ENCODE measurements at regions not wholly inside any gene's neighbourhood (a gene's known extent, or its start where the extent isn't known, plus 50 kb on each side); places are given as distances from the start of the nearest gene placed in this dataset.

DNA sequence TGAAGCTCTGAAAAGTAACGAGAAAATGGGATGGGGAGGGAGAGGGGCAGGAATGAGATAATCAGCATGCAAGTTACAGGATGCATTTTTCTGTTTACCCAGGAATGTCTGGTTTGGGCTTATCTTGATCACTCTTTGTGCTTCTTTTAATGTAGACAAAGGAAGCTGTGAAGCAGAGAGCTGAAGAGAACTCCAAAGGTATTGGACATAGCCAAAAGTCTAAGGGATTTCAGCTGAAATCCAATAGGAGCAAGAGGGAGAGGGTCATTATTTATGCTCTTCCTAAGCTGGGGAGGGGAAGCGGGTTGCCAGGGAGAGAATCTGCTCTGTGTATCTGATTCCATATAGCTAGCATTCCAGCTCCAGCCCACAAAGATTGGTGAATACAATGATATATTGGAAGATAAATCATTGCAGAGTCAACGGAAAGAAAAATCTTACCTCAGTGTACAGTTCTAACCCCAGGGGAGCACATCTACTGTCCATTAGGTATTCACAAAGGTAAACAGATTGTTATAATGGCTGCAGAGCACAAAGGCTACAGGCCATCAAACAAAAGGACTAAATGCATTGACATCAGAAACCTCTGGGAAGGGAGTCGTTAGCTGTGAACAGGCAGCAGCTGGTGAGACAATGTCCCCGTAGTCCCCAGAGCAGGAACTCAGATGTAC lies 61.0 kb upstream of the PELI2 start:
- 86 to 92% methylated on average over 5 of the region's 5 CpGs for WGBS, 2 donors
- Histone ChIP-seq H3K9ac (ENCODE audit: insufficient read depth in 1 of 2, low read length in 2 of 2) (no peak overlapping the region), H3K9me3 (ENCODE audit: control insufficient read depth in 4 of 4, insufficient read depth in 3 of 4, low read length in 3 of 4) (no peaks in the 10 kb centered on the region), H3K4me1 (ENCODE audit: control insufficient read depth in 5 of 5, insufficient read depth in 5 of 5, low read length in 5 of 5) (peaks cover 0 to 4% (median 0%) of the 10 kb centered on the region in 5 donors), H3K27ac (ENCODE audit: low read depth in 1 of 2, low read length in 1 of 2) (no peak overlapping the region), H3K36me3 (ENCODE audit: control insufficient read depth in 4 of 4, insufficient read depth in 4 of 4, low read length in 4 of 4) (no peaks in the 10 kb centered on the region), H3K4me3 (no peak overlapping the region), H3K27me3 (ENCODE audit: control insufficient read depth in 3 of 3, insufficient read depth in 3 of 3, low read length in 2 of 3) (no peaks in the 10 kb centered on the region)
- ATAC-seq (ENCODE audit: insufficient read depth, low FRiP score) (no peak), DNase-seq (no peak)
- TF ChIP-seq, protein P1, sequence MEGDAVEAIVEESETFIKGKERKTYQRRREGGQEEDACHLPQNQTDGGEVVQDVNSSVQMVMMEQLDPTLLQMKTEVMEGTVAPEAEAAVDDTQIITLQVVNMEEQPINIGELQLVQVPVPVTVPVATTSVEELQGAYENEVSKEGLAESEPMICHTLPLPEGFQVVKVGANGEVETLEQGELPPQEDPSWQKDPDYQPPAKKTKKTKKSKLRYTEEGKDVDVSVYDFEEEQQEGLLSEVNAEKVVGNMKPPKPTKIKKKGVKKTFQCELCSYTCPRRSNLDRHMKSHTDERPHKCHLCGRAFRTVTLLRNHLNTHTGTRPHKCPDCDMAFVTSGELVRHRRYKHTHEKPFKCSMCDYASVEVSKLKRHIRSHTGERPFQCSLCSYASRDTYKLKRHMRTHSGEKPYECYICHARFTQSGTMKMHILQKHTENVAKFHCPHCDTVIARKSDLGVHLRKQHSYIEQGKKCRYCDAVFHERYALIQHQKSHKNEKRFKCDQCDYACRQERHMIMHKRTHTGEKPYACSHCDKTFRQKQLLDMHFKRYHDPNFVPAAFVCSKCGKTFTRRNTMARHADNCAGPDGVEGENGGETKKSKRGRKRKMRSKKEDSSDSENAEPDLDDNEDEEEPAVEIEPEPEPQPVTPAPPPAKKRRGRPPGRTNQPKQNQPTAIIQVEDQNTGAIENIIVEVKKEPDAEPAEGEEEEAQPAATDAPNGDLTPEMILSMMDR (IDR thresholded peaks at IDR 0.05; ENCODE audit: control extremely low read depth, extremely low read depth): no peak

DNA sequence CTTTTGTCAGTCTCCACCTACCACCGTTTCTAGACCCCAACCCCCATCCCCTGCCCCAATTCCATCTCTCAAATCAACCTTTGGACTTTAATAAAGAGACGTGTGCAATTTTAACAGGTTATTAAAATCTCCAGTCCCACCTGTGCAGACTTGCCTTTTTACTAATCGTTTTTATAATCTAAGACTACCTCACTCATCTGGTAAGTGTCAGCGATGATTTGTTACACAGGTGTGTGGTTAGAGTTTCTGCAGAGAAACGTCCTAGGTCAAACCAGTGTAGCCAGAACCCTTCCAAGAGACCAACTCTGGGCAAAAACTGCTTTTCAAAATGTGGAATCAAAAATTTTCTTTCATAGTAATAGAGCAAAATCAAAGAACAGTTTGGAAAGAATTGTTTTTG lies 60.4 kb upstream of the PELI2 start:
- 85 to 87% methylated on average over 5 of the region's 5 CpGs for WGBS, 2 donors
- DNase-seq (no peak), ATAC-seq (ENCODE audit: insufficient read depth, low FRiP score) (no peak)
- H3K9ac ChIP-seq (ENCODE audit: insufficient read depth in 1 of 2, low read length in 2 of 2): no peak overlapping the region
- peaks cover 0 to 4% (median 0%) of the 10 kb centered on the region in 5 donors for H3K4me1 ChIP-seq (ENCODE audit: control insufficient read depth in 5 of 5, insufficient read depth in 5 of 5, low read length in 5 of 5)
- no peak overlapping the region for H3K27ac ChIP-seq (ENCODE audit: low read depth in 1 of 2, low read length in 1 of 2)
- no peaks in the 10 kb centered on the region for H3K36me3 ChIP-seq (ENCODE audit: control insufficient read depth in 4 of 4, insufficient read depth in 4 of 4, low read length in 4 of 4)
- TF ChIP-seq, protein P1 (IDR thresholded peaks at IDR 0.05; ENCODE audit: control extremely low read depth, extremely low read depth): no peak
- H3K27me3 ChIP-seq (ENCODE audit: control insufficient read depth in 3 of 3, insufficient read depth in 3 of 3, low read length in 2 of 3): no peaks in the 10 kb centered on the region
- no peak overlapping the region for H3K4me3 ChIP-seq
- H3K9me3 ChIP-seq (ENCODE audit: control insufficient read depth in 4 of 4, insufficient read depth in 3 of 4, low read length in 3 of 4): no peaks in the 10 kb centered on the region

DNA sequence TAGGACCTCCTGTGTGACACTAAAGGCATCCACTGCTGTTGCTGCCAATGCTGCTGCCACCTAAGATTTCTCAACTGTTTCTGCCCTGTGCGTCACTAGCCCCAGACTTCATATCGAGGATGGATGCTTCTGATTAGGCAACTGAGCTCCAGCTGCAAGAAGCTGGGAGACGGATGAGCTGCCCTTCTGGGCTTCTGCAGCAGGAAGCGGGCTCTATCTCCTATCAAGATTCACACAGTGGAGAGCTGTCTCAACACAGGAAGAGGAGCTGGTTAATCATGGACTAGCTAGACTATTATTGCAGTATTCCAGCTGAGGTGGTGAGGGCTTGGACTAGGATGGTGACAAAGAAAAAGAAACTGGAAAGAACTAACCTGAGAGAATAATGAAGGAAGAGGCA lies 59.2 kb upstream of the PELI2 start:
- Histone ChIP-seq H3K27me3 (ENCODE audit: control insufficient read depth in 3 of 3, insufficient read depth in 3 of 3, low read length in 2 of 3) (no peaks in the 10 kb centered on the region), H3K36me3 (ENCODE audit: control insufficient read depth in 4 of 4, insufficient read depth in 4 of 4, low read length in 4 of 4) (no peaks in the 10 kb centered on the region), H3K27ac (ENCODE audit: low read depth in 1 of 2, low read length in 1 of 2) (no peak overlapping the region), H3K4me1 (ENCODE audit: control insufficient read depth in 5 of 5, insufficient read depth in 5 of 5, low read length in 5 of 5) (peaks cover 0 to 4% (median 0%) of the 10 kb centered on the region in 5 donors), H3K4me3 (no peak overlapping the region), H3K9ac (ENCODE audit: insufficient read depth in 1 of 2, low read length in 2 of 2) (no peak overlapping the region), H3K9me3 (ENCODE audit: control insufficient read depth in 4 of 4, insufficient read depth in 3 of 4, low read length in 3 of 4) (no peaks in the 10 kb centered on the region)
- TF ChIP-seq, protein P1 (IDR thresholded peaks at IDR 0.05; ENCODE audit: control extremely low read depth, extremely low read depth): no peak
- DNase-seq (peak in 2 of 3 donors; percentile 16 to 52), ATAC-seq (ENCODE audit: insufficient read depth, low FRiP score) (no peak)
- WGBS, 2 donors: 40 to 51% methylated on average over 4 of the region's 4 CpGs

DNA sequence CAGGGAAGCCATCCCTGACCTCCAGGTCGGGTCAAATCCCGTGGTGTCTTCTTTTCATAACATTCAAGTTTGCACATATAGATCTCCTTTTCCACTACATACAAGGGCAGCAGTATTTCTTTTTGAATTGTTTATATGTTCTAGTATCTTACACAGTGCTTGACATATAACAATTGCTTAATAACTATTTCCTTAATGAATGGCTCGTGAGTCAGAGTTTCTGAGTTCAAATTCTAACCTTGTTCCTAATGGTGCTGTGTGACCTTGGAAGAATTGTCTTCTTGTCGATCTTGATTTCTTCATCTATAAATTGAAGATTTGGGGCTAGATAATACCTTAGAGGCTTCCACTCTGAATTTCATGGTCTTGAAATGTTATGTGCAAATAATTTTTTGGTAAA lies 57.2 kb upstream of the PELI2 start:
- ATAC-seq (ENCODE audit: insufficient read depth, low FRiP score): no peak
- no peaks in the 10 kb centered on the region for H3K27me3 ChIP-seq (ENCODE audit: control insufficient read depth in 3 of 3, insufficient read depth in 3 of 3, low read length in 2 of 3)
- no peak overlapping the region for H3K4me3 ChIP-seq
- H3K27ac ChIP-seq (ENCODE audit: low read depth in 1 of 2, low read length in 1 of 2): no peak overlapping the region
- TF ChIP-seq, protein P1 (IDR thresholded peaks at IDR 0.05; ENCODE audit: control extremely low read depth, extremely low read depth): no peak
- H3K9ac ChIP-seq (ENCODE audit: insufficient read depth in 1 of 2, low read length in 2 of 2): no peak overlapping the region
- H3K4me1 ChIP-seq (ENCODE audit: control insufficient read depth in 5 of 5, insufficient read depth in 5 of 5, low read length in 5 of 5): no peaks in the 10 kb centered on the region
- WGBS, 2 donors: 66 to 76% methylated on average over 4 of the region's 4 CpGs
- no peak for DNase-seq
- H3K36me3 ChIP-seq (ENCODE audit: control insufficient read depth in 4 of 4, insufficient read depth in 4 of 4, low read length in 4 of 4): no peaks in the 10 kb centered on the region
- H3K9me3 ChIP-seq (ENCODE audit: control insufficient read depth in 4 of 4, insufficient read depth in 3 of 4, low read length in 3 of 4): no peaks in the 10 kb centered on the region

All from lung (tissue), 11 donors.